Neural cell (in vitro differentiated cells): ENCODE measurements at regions not wholly inside any gene's neighbourhood (a gene's known extent, or its start where the extent isn't known, plus 50 kb on each side); places are given as distances from the start of the nearest gene placed in this dataset.

Experiments
- CTCF ChIP-seq: fragments of 450-650 bp; IDR thresholded peaks from 2 replicates; pipeline ENCODE4 v1.5.1; 2014; ENCODE audit warnings: antibody characterized with exemption, mild to moderate bottlenecking, moderate library complexity; ENCODE audit not compliant: poor library complexity, severe bottlenecking
- EZH2 ChIP-seq: fragments of 200-600, 300-800 bp; shearing (Covaris generic), sonication (generic); IDR thresholded peaks from 2 replicates; pipeline ENCODE4 v1.6.1; 2014; ENCODE audit warnings: antibody characterized with exemption, low read length, borderline replicate concordance, mild to moderate bottlenecking; ENCODE audit not compliant: insufficient read depth, poor library complexity, severe bottlenecking
- MXI1 ChIP-seq: fragments of 450-650 bp; conservative IDR thresholded peaks from 2 replicates; pipeline ENCODE4 v1.6.1; 2014; ENCODE audit warnings: antibody characterized with exemption, mild to moderate bottlenecking; ENCODE audit not compliant: poor library complexity, severe bottlenecking
- RAD21 ChIP-seq: fragments of 450-650 bp; conservative IDR thresholded peaks from 2 replicates; pipeline ENCODE4 v1.6.1; 2014; ENCODE audit warnings: antibody characterized with exemption, mild to moderate bottlenecking, moderate library complexity
- TAF1 ChIP-seq: IDR thresholded peaks from 2 replicates; pipeline ENCODE4 v1.6.1; 2012; ENCODE audit warnings: low read depth

GRCh38 chr12:65597527-65597926, 226.8 kb upstream of the HMGA2 start:
- TF ChIP-seq RAD21, result no peak
- TF ChIP-seq CTCF, result no peak
- TF ChIP-seq EZH2, result no peak
- TF ChIP-seq MXI1, result no peak
- TF ChIP-seq TAF1, result no peak
